Stimulated activated CD8-positive, alpha-beta memory T cell treated with anti-CD3 and anti-CD28 coated beads, Interleukin-15, amount 100 ng/mL, for 4 hours (primary cell): ENCODE measurements at regions not wholly inside any gene's neighbourhood (a gene's known extent, or its start where the extent isn't known, plus 50 kb on each side); places are given as distances from the start of the nearest gene placed in this dataset.

ENCODE experiments used
- DNase-seq, 2 donors: peaks; one replicate each; pipeline ENCODE4 v3.0.0-alpha.2; 2020; ENCODE audit warnings: low read depth in 2 of 2

- DNase-seq: no peak
Measured at GRCh38 chr13:58773280-58773859, 1141.8 kb downstream of the PCDH17 start.

- DNase-seq: no peak
Measured at GRCh38 chr13:58782736-58783135, 1151.2 kb downstream of the PCDH17 start.

- no peak for DNase-seq
Measured at GRCh38 chr13:58792854-58793253, 1161.3 kb downstream of the PCDH17 start.

DNA sequence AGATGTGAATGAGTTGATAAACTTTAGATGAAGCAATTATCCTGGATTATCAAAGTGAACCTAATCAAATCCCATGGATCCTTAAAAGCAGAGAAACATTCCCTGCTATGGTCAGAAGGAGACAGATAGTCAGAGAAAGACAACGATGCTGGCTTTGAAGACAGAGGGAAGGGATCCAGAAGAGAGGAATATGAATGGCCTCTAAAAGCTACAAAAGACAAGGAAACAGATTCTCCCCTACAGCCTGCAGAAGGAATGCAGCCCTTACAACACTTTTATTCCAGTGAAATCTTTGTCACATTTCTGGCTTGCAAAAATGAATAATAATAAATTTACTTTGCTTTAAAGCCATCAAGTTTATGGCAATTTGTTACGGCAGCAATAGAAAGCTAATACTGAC lies 1164.2 kb downstream of the PCDH17 start:
- no peak for DNase-seq

DNA sequence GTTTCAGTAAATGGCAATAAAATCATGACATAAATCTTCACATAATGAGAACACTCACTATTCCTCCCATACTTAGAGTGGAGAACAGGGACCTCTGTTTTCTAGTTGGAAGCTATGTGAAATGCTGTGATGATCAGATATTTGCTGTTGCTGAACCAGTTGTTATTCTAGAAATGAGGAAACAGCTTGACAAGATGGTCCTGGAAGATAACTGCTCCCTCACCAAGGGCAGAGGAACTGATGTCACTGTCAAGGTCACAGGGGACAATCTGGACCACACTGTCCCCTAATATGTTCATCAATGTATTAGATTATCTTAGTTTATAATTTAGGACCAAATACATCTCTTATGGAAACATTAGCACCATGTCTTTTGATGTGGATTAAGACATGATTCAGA lies 1173.3 kb downstream of the PCDH17 start:
- DNase-seq: no peak

GRCh38 chr13:58806401-58806800 lies 1174.9 kb downstream of the PCDH17 start:
- no peak for DNase-seq

DNA sequence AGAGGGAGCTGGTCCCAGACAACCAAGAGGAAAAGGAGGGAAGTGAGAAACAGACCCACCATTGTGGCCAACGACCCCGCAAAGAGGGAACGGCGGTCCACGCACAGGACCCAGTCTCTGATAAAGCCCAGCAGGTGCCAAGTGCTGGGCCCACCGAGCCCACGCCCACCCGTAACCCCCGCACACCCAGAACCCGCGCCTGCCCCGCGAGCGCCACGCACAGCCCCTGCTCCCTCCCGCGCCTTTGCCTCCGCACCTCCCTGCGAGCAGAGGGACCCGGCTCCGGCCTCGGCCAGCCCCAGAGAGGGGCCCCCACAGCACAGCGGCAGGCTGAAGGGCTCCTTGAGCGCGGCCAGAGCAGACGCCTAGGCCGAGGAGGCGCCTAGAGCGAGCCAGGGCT lies 1192.2 kb downstream of the PCDH17 start:
- no peak for DNase-seq

DNA sequence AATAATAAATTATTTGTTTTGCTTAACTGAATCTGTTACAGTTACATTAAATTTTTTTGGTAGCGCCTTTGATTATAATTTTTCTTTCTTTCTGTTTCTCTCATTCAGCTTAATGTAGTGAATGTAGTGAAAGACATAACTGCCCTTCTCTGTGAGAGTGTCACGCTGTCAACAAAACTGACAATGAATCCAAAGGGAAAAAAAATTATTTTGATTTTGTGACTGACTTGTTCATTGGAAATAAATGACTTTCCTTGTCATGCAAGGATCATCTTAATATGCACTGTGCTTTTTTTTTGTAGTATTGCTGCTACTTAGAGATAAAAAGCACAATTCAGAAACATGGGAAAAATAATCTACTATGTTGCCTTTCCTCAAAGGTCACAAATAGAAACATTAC lies 1196.4 kb downstream of the PCDH17 start:
- no peak for DNase-seq

GRCh38 chr13:58830841-58831240 lies 1199.3 kb downstream of the PCDH17 start:
- DNase-seq: no peak

- no peak for DNase-seq
Measured at GRCh38 chr13:58838615-58839014, 1207.1 kb downstream of the PCDH17 start.

GRCh38 chr13:58843071-58843470 lies 1211.5 kb downstream of the PCDH17 start:
- DNase-seq: no peak

- DNase-seq: no peak
Measured at GRCh38 chr13:58843567-58843966, 1212.0 kb downstream of the PCDH17 start.

DNA sequence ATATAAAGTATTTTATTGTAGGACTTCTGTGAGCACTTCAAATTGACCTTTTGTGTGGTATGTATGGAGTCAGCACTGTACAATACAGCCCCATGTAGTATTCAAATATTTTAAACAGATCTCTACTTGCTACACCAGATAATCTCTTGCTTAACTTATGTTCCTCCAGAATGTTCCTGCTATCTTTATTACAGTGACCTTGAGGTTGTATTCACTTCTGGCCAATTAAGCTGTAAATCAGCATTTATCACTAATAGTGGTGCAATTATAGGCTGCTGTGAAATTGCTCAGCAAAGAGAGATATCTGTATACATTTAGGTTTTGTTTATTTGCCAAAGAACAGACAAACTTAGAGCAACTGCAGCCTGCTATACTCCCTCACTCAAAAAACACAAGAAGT lies 1218.6 kb downstream of the PCDH17 start:
- no peak for DNase-seq

DNA sequence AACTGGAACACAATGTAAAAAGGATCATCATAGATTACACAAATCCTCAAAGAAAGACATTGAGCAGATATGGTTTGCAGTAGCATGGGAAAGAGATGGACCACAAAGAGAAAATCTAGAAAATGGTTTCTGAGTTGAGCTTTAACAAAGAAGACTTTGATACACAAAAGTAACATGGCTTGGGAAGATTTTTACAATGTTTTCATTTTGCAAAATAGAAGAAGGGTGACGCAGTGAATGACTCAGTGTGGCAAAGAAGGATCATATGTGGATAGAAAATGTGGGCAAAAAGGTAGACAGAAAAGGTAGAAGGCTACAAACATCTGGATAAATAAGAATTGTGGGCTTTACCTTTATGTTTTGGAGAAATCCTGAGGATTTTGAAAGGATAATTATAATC lies 1220.5 kb downstream of the PCDH17 start:
- no peak for DNase-seq

GRCh38 chr13:58855283-58855682 lies 1223.7 kb downstream of the PCDH17 start:
- no peak for DNase-seq

DNA sequence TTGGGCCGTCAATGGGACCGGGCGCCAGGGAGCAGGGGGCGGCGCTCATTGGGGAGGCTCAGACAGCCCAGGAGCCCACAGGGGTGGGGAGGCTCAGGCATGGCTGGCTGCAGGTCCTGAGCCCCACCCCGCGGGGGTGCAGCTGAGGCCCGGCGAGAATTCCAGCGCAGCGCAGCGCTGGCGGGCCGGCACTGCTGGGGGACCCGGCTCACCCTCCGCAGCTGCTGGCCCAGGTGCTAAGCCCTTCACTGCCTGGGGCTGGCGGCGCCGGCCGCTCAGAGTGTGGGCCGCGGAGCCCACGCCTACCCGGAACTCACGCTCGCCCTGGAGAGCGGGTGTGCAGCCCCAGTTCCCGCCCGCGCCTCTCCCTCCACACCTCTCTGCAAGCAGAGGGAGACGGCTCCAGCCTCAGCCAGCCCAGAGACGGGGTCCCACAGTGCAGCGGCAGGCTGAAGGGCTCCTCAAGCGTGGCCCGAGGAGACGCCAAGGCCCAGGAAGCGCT lies 1227.4 kb downstream of the PCDH17 start:
- DNase-seq: no peak

DNA sequence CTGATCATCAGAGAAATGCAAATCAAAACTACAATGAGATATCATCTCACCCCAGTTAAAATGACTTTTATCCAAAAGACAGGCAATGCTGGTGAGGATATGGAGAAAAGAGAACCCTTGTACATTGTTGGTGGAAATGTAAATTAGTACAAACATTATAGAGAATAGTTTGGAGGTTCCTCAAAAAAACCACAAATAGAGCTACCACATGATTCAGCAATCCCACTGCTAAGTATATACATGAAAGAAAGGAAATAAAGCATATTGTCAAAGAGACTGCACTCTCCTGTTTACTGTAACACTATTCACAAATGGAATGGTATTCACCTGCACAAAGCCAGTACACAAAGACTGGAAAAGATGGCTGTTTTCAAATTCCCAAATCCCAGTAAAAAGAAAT lies 1233.7 kb downstream of the PCDH17 start:
- DNase-seq: no peak

DNA sequence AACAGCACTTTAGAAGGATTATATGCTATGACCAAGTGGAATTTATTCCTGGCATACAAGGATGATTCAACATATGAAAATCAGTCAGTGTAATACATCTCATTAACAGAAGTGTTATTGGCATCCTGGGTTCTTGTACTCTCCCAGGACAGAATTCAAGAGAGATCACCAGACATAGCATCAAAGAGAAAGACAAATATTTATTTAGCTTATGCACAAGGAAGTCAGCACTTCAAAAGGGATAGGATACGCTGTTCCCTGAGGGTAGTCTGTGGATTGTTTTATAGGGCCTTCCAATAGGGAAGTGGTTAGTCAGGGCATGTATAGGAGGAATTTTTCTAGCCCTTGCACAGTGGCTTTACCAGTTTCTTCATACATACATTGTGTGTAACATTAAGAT lies 1238.0 kb downstream of the PCDH17 start:
- no peak for DNase-seq

- DNase-seq: no peak
Measured at GRCh38 chr13:58876473-58876872, 1244.9 kb downstream of the PCDH17 start.

GRCh38 chr13:58879114-58879513 lies 1247.6 kb downstream of the PCDH17 start:
- DNase-seq: no peak

GRCh38 chr13:58882516-58882915 lies 1251.0 kb downstream of the PCDH17 start:
- DNase-seq: no peak

DNA sequence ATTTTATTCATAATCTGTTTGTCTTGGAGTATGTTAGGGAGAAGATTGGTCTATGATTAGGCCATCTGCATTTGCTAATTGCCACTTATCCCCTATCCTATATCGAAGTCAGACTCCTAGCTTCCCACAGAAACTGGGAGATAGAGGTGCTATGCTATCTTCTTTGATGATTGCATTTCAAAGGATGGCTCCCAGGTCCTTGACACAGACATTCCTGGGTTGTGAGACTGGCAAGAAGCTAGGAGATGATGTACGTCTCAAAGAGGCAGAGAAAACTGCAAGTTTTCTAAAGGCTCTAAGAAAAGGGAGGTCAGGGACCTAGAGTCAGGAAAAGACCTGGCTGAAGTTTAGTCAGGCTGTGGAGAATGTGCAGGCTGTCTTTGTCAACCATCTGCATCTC lies 1251.9 kb downstream of the PCDH17 start:
- DNase-seq: no peak

DNA sequence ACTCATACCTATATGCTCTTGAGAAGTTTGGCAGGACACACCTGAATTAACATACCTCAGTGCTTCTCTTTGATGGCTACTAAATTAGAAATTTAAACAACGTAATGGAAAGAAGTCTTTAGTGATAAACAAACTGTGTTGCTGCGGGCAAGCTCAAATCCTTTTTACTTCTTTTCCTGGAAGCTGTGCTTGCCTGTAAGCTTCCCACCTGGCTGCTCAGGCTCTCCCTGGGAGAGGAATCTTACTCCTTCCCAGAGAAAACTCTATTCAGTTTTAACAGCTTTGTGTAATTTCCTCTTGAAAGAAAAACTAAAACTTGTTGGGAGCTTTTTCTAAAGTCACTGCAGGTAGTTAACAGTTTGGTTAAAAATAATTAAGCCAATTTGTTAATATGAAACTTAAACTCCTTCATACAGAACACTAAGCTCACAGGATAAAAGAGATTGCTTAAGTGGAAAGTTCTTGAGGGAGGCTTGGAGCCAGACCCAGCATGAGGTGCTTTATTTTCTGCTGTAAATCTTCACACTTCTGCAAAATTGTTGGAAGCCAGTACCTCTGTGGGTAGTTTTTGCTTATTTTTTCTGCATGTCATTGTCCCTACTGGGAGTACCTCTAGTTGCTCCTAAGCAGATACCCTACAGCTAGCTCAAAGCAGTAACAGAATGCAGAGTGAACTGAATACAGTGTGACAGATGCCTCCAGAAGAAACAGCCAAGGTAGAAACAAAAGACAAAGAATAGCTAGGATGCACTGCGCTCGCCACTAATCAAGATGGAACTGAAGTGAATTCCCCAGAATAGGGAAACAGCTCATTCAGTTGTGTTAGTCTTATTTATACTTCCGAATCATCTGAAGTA lies 1253.0 kb downstream of the PCDH17 start:
- DNase-seq: no peak
